IMR-90 (cell line): ENCODE measurements at regions not wholly inside any gene's neighbourhood (a gene's known extent, or its start where the extent isn't known, plus 50 kb on each side); places are given as distances from the start of the nearest gene placed in this dataset.

Source experiments
- ELK1 ChIP-seq: fragments of 150-350 bp; IDR thresholded peaks from 2 replicates; pipeline ENCODE4 v1.6.1; 2016; ENCODE audit warnings: low read depth, mild to moderate bottlenecking, low read length, moderate library complexity, borderline replicate concordance
- USF2 ChIP-seq: fragments of 150-350 bp; IDR thresholded peaks from 2 replicates; pipeline ENCODE4 v1.6.1; 2017; ENCODE audit warnings: mild to moderate bottlenecking, antibody characterized with exemption, low read length, low read depth

GRCh38 chr22:19658967-19659804, 55.1 kb upstream of the SEPTIN5 start (continued):
- TF ChIP-seq ELK1 (no peak), USF2 (no peak)
